Heart left ventricle (tissue), 16 donors: ENCODE measurements at regions not wholly inside any gene's neighbourhood (a gene's known extent, or its start where the extent isn't known, plus 50 kb on each side); places are given as distances from the start of the nearest gene placed in this dataset.

Experiments
- ATAC-seq, 4 donors: fragments of 200-7000 bp; cut with Tn5 transposase; one replicate each; pipeline ENCODE4 v1.9.1; 2020 to 2022; ENCODE audit warnings: moderate library complexity in 4 of 4, mild to moderate bottlenecking in 3 of 4, moderate number of reproducible peaks in 1 of 4
- DNase-seq, 5 donors: peaks; one replicate each; pipeline ENCODE4 v3.0.0-alpha.2; 2020
- H3K27ac ChIP-seq, 12 donors: fragments of 200-600 bp; sonication (generic) in 4 of 12; one replicate each; pipeline versions ENCODE4 v1.5.0 to v1.8.0; 2016 to 2022; ENCODE audit warnings: mild to moderate bottlenecking in 2 of 12
- H3K27me3 ChIP-seq, 9 donors: fragments of 200-600 bp; sonication (generic) in 2 of 9; one replicate each; pipeline versions ENCODE4 v1.5.1 to v1.8.0; 2016 to 2022; ENCODE audit warnings: mild to moderate bottlenecking in 3 of 9
- H3K36me3 ChIP-seq, 9 donors: fragments of 200-600 bp; sonication (generic) in 2 of 9; one replicate each; pipeline versions ENCODE4 v1.5.0 to v1.8.0; 2018 to 2022; ENCODE audit warnings: mild to moderate bottlenecking in 2 of 9
- H3K4me1 ChIP-seq, 12 donors: fragments of 200-600 bp; sonication (generic) in 4 of 12; one replicate each; pipeline versions ENCODE4 v1.5.0 to v1.8.0; 2016 to 2022; ENCODE audit warnings: mild to moderate bottlenecking in 3 of 12
- H3K4me3 ChIP-seq, 12 donors: fragments of 200-600 bp; sonication (generic) in 4 of 12; one replicate each; pipeline versions ENCODE4 v1.5.0 to v1.8.0; 2017 to 2022; ENCODE audit warnings: mild to moderate bottlenecking in 9 of 12, moderate library complexity in 4 of 12
- H3K9me3 ChIP-seq, 12 donors: fragments of 200-600 bp; sonication (generic) in 4 of 12; one replicate each; pipeline versions ENCODE4 v1.5.0 to v1.8.0; 2016 to 2022; ENCODE audit warnings: mild to moderate bottlenecking in 1 of 12
- POLR2A ChIP-seq, 2 donors: fragments of 450-650 bp; IDR thresholded peaks; one replicate each; pipeline ENCODE4 v1.6.1; 2017; ENCODE audit warnings: antibody characterized with exemption in 2 of 2, mild to moderate bottlenecking in 2 of 2, moderate library complexity in 2 of 2
- WGBS, 4 donors: extraction: QIAGEN DNeasy Blood & Tissue Kit in 2 of 4; methylation state at CpG; one replicate each; pipeline versions ENCODE4 v1.1.5 to v1.1.7; 2013 to 2018; 5-methylcytosine and 5-hydroxymethylcytosine counted together
- intact Hi-C, 10 donors: fragments of 100-400 bp; cut with DNase I; formaldehyde crosslinking; loops; one replicate each; pipeline versions ENCODE4 v1.11.1 to v1.14.2; 2022
- TF ChIP-seq, protein P1 (sequence below), 12 donors: fragments of 200-600 bp; sonication (generic) in 4 of 12; IDR thresholded peaks; one replicate each; pipeline versions ENCODE4 v1.5.0 to v1.8.0; 2018 to 2022; ENCODE audit warnings: antibody characterized with exemption in 12 of 12, mild to moderate bottlenecking in 5 of 12
- donor health status: ischemic (EF 13 %, LVEDD 7.1; RV severe dilation, severe dysfunction).
- donor health status: healthy with polysubstance abuse.
- donor health status: DM: no; HTN: yes; CAD: no.
- donor health status: DM: no; HTN: no; CAD: no.
- donor health status: ischemic (EF 25% LVEDD 6.9; RV normal size, moderate dysfunction).
- donor health status: ischemic (EF 25% LVEDD 5.7; RV mildly dilated, moderate dysfunction).
- donor health status: healthy.
- donor health status: DM: yes; HTN: yes; CAD: no.
- donor health status: ischemic (EF 35%, LVEDD 5.7; RV mildly dilated, moderate dysfunction).
- donor health status: nonischemic (EF 11% LVEDD 7.7; RV severe dilation, severe dysfunction).
- donor health status: DM: yes; HTN: yes; CAD: no.
- donor health status: PGD.
- donor health status: ischemic (EF 29% LVEDD 5.4; RV normal size, mild dysfunction).
- donor health status: nonischemic (EF 23%, LVEDD 6.1; RV moderate dilation, normal function).

- Histone ChIP-seq H3K27ac (no peak overlapping the region), H3K36me3 (no peaks in the 10 kb centered on the region), H3K4me1 (no peaks in the 10 kb centered on the region), H3K9me3 (no peaks in the 10 kb centered on the region), H3K27me3 (no peaks in the 10 kb centered on the region), H3K4me3 (no peak overlapping the region)
- ATAC-seq (no peak), DNase-seq (no peak)
- WGBS, 4 donors: 90 to 95% (median 91%) methylated on average over 1 of the region's 1 CpG
- TF ChIP-seq, protein P1, sequence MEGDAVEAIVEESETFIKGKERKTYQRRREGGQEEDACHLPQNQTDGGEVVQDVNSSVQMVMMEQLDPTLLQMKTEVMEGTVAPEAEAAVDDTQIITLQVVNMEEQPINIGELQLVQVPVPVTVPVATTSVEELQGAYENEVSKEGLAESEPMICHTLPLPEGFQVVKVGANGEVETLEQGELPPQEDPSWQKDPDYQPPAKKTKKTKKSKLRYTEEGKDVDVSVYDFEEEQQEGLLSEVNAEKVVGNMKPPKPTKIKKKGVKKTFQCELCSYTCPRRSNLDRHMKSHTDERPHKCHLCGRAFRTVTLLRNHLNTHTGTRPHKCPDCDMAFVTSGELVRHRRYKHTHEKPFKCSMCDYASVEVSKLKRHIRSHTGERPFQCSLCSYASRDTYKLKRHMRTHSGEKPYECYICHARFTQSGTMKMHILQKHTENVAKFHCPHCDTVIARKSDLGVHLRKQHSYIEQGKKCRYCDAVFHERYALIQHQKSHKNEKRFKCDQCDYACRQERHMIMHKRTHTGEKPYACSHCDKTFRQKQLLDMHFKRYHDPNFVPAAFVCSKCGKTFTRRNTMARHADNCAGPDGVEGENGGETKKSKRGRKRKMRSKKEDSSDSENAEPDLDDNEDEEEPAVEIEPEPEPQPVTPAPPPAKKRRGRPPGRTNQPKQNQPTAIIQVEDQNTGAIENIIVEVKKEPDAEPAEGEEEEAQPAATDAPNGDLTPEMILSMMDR (IDR thresholded peaks at IDR 0.05): no peak
- no peak for TF ChIP-seq POLR2A (IDR thresholded peaks at IDR 0.05)
- intact Hi-C loops: no loop called here
These were observed 490.7 kb upstream of the MEIS1 start for GRCh38 chr2:65944213-65944612.

GRCh38 chr2:65943099-65943786 lies 491.7 kb upstream of the MEIS1 start:
- no peak overlapping the region for H3K4me3 ChIP-seq
- 93 to 96% (median 94%) methylated on average over 5 to 10 of the region's 10 CpGs for WGBS, 4 donors
- TF ChIP-seq, protein P1 (IDR thresholded peaks at IDR 0.05): no peak
- no peak for TF ChIP-seq POLR2A (IDR thresholded peaks at IDR 0.05)
- H3K27me3 ChIP-seq: no peaks in the 10 kb centered on the region
- intact Hi-C loops: no loop called here
- no peak overlapping the region for H3K27ac ChIP-seq
- no peaks in the 10 kb centered on the region for H3K4me1 ChIP-seq
- no peak for DNase-seq
- H3K9me3 ChIP-seq: no peaks in the 10 kb centered on the region
- H3K36me3 ChIP-seq: no peaks in the 10 kb centered on the region
- ATAC-seq: no peak

DNA sequence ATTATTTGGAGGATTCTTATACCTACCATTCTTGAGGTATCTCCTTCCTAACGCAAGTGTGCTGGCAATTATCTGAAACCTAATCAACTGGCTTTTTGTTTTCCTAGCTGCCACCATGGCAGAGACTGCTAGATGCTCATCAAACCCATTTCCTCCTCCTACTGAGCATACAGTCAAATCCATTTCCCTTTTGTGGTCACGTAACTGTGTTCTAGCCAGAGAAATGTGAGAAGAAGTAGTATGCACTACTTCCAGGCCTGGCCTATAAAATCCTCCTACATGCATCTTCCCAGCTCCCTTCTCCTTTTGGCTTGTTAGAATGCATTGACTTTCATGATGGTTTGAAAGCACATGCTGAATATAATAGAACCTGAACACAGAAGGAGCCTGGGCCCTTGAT lies 494.1 kb upstream of the MEIS1 start:
- DNase-seq: no peak
- intact Hi-C loops: no loop called here
- H3K27me3 ChIP-seq: peaks cover 0 to 3% (median 0%) of the 10 kb centered on the region in 9 donors
- ATAC-seq: no peak
- H3K27ac ChIP-seq: no peak overlapping the region
- H3K9me3 ChIP-seq: no peaks in the 10 kb centered on the region
- no peak overlapping the region for H3K4me3 ChIP-seq
- H3K36me3 ChIP-seq: no peaks in the 10 kb centered on the region
- 65 to 73% (median 68%) methylated on average over 2 of the region's 2 CpGs for WGBS, 4 donors
- TF ChIP-seq POLR2A (IDR thresholded peaks at IDR 0.05): no peak
- TF ChIP-seq, protein P1 (IDR thresholded peaks at IDR 0.05): no peak
- no peaks in the 10 kb centered on the region for H3K4me1 ChIP-seq

DNA sequence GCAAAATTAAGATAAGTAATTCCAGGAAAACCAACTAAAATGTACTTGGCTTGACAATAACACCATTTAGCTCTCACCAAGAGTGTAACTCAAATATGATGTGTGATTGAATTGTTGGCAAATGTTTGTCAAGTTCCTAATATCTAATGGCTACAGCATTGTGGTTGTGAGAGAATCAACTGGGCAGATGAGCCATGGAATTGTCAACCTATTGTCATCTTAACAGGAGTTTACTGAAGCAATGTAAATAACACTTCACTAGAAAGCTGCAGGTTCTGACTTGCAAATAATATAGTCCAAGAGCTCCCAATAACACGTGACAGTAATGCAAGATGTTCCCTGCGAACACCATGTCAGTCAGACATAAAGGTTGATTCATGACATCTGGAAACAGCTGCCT lies 495.2 kb upstream of the MEIS1 start:
- DNase-seq (no peak), ATAC-seq (no peak)
- TF ChIP-seq POLR2A (IDR thresholded peaks at IDR 0.05): no peak
- TF ChIP-seq, protein P1 (IDR thresholded peaks at IDR 0.05): no peak
- no peaks in the 10 kb centered on the region for H3K4me1 ChIP-seq
- no peaks in the 10 kb centered on the region for H3K9me3 ChIP-seq
- WGBS, 4 donors: 55 to 65% (median 58%) methylated on average over 2 of the region's 2 CpGs
- peaks cover 0 to 7% (median 0%) of the 10 kb centered on the region in 9 donors for H3K27me3 ChIP-seq
- H3K27ac ChIP-seq: no peak overlapping the region
- intact Hi-C loops: no loop called here
- H3K4me3 ChIP-seq: no peak overlapping the region
- no peaks in the 10 kb centered on the region for H3K36me3 ChIP-seq
